ENCODE measurements at regions not wholly inside any gene's neighbourhood (a gene's known extent, or its start where the extent isn't known, plus 50 kb on each side); places are given as distances from the start of the nearest gene placed in this dataset.
A peak's percentile ranks its signal among the peaks of the same experiment; 100 is the strongest.

GRCh38 chr9:26369093-26369492 lies 523.5 kb downstream of the CAAP1 start:
- no peak for DNase-seq

- DNase-seq: no peak
Observed at GRCh38 chr9:26368241-26368640, 524.4 kb downstream of the CAAP1 start.

GRCh38 chr9:26361010-26361409 lies 531.6 kb downstream of the CAAP1 start:
- DNase-seq: no peak

- no peak for DNase-seq
Observed at GRCh38 chr9:26358836-26359235, 533.8 kb downstream of the CAAP1 start.

- DNase-seq: no peak
Observed at GRCh38 chr9:26357803-26358344, 534.7 kb downstream of the CAAP1 start.

- no peak for DNase-seq
Observed at GRCh38 chr9:26356491-26356890, 536.1 kb downstream of the CAAP1 start.

GRCh38 chr9:26346942-26347477 lies 545.6 kb downstream of the CAAP1 start:
- no peak for DNase-seq

GRCh38 chr9:26341545-26341944 lies 551.1 kb downstream of the CAAP1 start:
- DNase-seq: no peak

GRCh38 chr9:26339796-26340195 lies 552.8 kb downstream of the CAAP1 start:
- no peak for DNase-seq

- DNase-seq: no peak
Observed at GRCh38 chr9:26335116-26335515, 557.5 kb downstream of the CAAP1 start.

GRCh38 chr9:26334706-26335105 lies 557.9 kb downstream of the CAAP1 start:
- no peak for DNase-seq

- DNase-seq: no peak
Observed at GRCh38 chr9:26331223-26331622, 561.4 kb downstream of the CAAP1 start.

GRCh38 chr9:26329974-26330373 lies 562.6 kb downstream of the CAAP1 start:
- no peak for DNase-seq

- peak; percentile 27 for DNase-seq
Observed at GRCh38 chr9:26326563-26326962, 566.0 kb downstream of the CAAP1 start.

GRCh38 chr9:26325444-26325829 lies 567.2 kb downstream of the CAAP1 start:
- DNase-seq: no peak

GRCh38 chr9:26324786-26325443 lies 567.7 kb downstream of the CAAP1 start:
- no peak for DNase-seq

GRCh38 chr9:26321935-26322334 lies 570.7 kb downstream of the CAAP1 start:
- no peak for DNase-seq

- no peak for DNase-seq
Observed at GRCh38 chr9:26319859-26320258, 572.7 kb downstream of the CAAP1 start.

GRCh38 chr9:26313108-26313507 lies 579.5 kb downstream of the CAAP1 start:
- no peak for DNase-seq

GRCh38 chr9:26311463-26311995 lies 581.1 kb downstream of the CAAP1 start:
- no peak for DNase-seq

- DNase-seq: no peak
Observed at GRCh38 chr9:26310294-26310693, 582.3 kb downstream of the CAAP1 start.

- DNase-seq: no peak
Observed at GRCh38 chr9:26308328-26308727, 584.3 kb downstream of the CAAP1 start.

GRCh38 chr9:26301659-26302058 lies 590.9 kb downstream of the CAAP1 start:
- DNase-seq: no peak

GRCh38 chr9:26301046-26301445 lies 591.6 kb downstream of the CAAP1 start:
- no peak for DNase-seq
